DOHH2 (cell line): ENCODE measurements at regions not wholly inside any gene's neighbourhood (a gene's known extent, or its start where the extent isn't known, plus 50 kb on each side); places are given as distances from the start of the nearest gene placed in this dataset.

Experiments used
- H3F3A ChIP-seq: fragments of 200-600 bp; sonication (generic), shearing (Covaris generic); 2 replicates; pipeline ENCODE4 v1.6.0; 2016; ENCODE audit warnings: antibody characterized with exemption, mild to moderate bottlenecking; ENCODE audit not compliant: control insufficient read depth, insufficient read depth
- H3K27ac ChIP-seq: fragments of 200-600 bp; sonication (generic); 2 replicates; pipeline ENCODE4 v1.5.1; 2014; ENCODE audit warnings: low read depth, mild to moderate bottlenecking, low read length, moderate library complexity
- H3K27me3 ChIP-seq: fragments of 200-600 bp; sonication (generic); 2 replicates; pipeline ENCODE4 v1.6.1; 2014; ENCODE audit warnings: mild to moderate bottlenecking, low read length, mixed read lengths; ENCODE audit not compliant: control insufficient read depth
- H3K36me3 ChIP-seq: fragments of 200-600 bp; sonication (generic); 2 replicates; pipeline ENCODE4 v1.6.1; 2014; ENCODE audit warnings: mild to moderate bottlenecking, low read length, moderate library complexity, mixed read lengths; ENCODE audit not compliant: control insufficient read depth
- H3K4me1 ChIP-seq: fragments of 200-600 bp; sonication (generic); 2 replicates; pipeline ENCODE4 v1.6.1; 2014; ENCODE audit warnings: mild to moderate bottlenecking, low read length, mixed read lengths; ENCODE audit not compliant: control insufficient read depth
- H3K4me2 ChIP-seq: fragments of 200-600 bp; sonication (generic); 2 replicates; pipeline ENCODE4 v1.6.0; 2014; ENCODE audit warnings: mild to moderate bottlenecking, low read length, moderate library complexity
- H3K4me3 ChIP-seq: fragments of 200-600 bp; sonication (generic); 2 replicates; pipeline ENCODE4 v1.5.1; 2014; ENCODE audit warnings: mild to moderate bottlenecking, low read length, mixed read lengths
- H3K79me2 ChIP-seq: fragments of 200-600 bp; sonication (generic); 2 replicates; pipeline ENCODE4 v1.6.1; 2014; ENCODE audit warnings: mild to moderate bottlenecking, low read length, mixed read lengths; ENCODE audit not compliant: control insufficient read depth
- H3K9me2 ChIP-seq: fragments of 200-600 bp; sonication (generic); replicated peaks from 2 replicates; pipeline ENCODE4 v1.6.1; 2014; ENCODE audit warnings: mild to moderate bottlenecking, low read length, mixed read lengths; ENCODE audit not compliant: control insufficient read depth
- H3K9me3 ChIP-seq: fragments of 200-600 bp; sonication (generic); 2 replicates; pipeline ENCODE4 v1.6.1; 2014; ENCODE audit warnings: antibody characterized with exemption, low read length, mixed read lengths; ENCODE audit not compliant: control insufficient read depth, insufficient read depth
- H4K20me1 ChIP-seq: fragments of 200-600 bp; sonication (generic); 2 replicates; pipeline ENCODE4 v1.6.0; 2014; ENCODE audit warnings: low read depth, mild to moderate bottlenecking, antibody characterized with exemption, low read length, moderate library complexity; ENCODE audit not compliant: control insufficient read depth, insufficient read depth
- EZH2phosphoT487 ChIP-seq: fragments of 200-600 bp; sonication (generic); IDR thresholded peaks from 2 replicates; pipeline ENCODE4 v1.6.1; 2017; ENCODE audit warnings: borderline replicate concordance, mild to moderate bottlenecking, antibody characterized with exemption, low read length, moderate library complexity, mixed read lengths
- TF ChIP-seq, protein P1 (sequence below): fragments of 200-600 bp; sonication (generic); IDR thresholded peaks from one replicate; pipeline ENCODE4 v1.5.1; 2014; ENCODE audit warnings: antibody characterized with exemption, mild to moderate bottlenecking, low read depth, low read length; ENCODE audit not compliant: poor library complexity, severe bottlenecking

DNA sequence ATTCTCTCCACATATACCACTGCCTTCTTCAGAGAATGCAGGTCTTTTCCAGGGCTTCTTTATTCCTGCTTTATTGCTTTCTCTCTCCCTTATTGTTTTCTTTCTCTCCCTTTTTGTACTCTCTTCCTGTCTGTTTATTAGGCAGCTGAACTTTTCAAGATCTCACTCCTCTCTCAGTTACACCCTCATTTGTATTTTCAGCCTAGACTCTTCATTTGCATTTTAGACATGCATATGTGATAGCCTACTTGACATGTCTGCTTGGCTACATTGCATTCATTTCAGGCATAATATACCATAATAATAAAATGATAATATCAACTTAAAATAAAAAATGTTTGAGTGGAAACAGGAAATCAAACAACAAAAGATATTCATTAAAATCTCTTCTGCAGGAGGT lies 377.9 kb upstream of the TNC start:
- Histone ChIP-seq H4K20me1 (no peaks in the 10 kb centered on the region), H3F3A (no peaks in the 10 kb centered on the region), H3K9me2 (no peaks in the 10 kb centered on the region), H3K4me3 (no peak overlapping the region), H3K4me1 (no peaks in the 10 kb centered on the region), H3K27me3 (0 out of 2 replicates have a peak, but pooled peaks cover 2% of the 10 kb centered on the region), H3K27ac (no peak overlapping the region), H3K79me2 (no peaks in the 10 kb centered on the region), H3K4me2 (no peak overlapping the region), H3K36me3 (no peaks in the 10 kb centered on the region), H3K9me3 (no peaks in the 10 kb centered on the region)
- no peak for TF ChIP-seq EZH2phosphoT487
- TF ChIP-seq, protein P1, sequence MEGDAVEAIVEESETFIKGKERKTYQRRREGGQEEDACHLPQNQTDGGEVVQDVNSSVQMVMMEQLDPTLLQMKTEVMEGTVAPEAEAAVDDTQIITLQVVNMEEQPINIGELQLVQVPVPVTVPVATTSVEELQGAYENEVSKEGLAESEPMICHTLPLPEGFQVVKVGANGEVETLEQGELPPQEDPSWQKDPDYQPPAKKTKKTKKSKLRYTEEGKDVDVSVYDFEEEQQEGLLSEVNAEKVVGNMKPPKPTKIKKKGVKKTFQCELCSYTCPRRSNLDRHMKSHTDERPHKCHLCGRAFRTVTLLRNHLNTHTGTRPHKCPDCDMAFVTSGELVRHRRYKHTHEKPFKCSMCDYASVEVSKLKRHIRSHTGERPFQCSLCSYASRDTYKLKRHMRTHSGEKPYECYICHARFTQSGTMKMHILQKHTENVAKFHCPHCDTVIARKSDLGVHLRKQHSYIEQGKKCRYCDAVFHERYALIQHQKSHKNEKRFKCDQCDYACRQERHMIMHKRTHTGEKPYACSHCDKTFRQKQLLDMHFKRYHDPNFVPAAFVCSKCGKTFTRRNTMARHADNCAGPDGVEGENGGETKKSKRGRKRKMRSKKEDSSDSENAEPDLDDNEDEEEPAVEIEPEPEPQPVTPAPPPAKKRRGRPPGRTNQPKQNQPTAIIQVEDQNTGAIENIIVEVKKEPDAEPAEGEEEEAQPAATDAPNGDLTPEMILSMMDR: no peak

DNA sequence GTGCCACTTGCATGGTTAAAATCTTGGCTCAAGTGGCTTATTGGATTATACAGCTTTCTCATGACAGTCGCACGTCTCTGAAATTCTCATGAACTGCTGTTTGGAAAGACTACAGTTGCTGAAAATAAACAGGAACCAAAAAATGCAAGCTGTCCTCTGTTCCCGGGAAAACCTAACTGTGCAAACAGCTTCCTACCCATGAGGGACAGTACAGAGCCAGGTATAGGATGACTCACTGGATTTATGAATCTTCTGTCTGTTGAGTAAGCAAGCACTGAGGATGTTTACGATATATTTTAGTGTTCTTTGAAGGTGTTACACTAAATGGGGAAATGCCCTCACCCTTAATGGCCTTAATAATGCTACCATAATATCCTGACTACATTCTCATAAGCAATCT lies 380.3 kb upstream of the TNC start:
- Histone ChIP-seq H3K9me3 (no peaks in the 10 kb centered on the region), H3F3A (no peaks in the 10 kb centered on the region), H3K4me1 (no peaks in the 10 kb centered on the region), H4K20me1 (no peaks in the 10 kb centered on the region), H3K27ac (no peak overlapping the region), H3K4me2 (no peak overlapping the region), H3K4me3 (no peak overlapping the region), H3K36me3 (no peaks in the 10 kb centered on the region), H3K27me3 (0 out of 2 replicates have a peak, but pooled peaks cover 2% of the 10 kb centered on the region), H3K79me2 (no peaks in the 10 kb centered on the region), H3K9me2 (no peaks in the 10 kb centered on the region)
- TF ChIP-seq, protein P1: no peak
- TF ChIP-seq EZH2phosphoT487: no peak

DNA sequence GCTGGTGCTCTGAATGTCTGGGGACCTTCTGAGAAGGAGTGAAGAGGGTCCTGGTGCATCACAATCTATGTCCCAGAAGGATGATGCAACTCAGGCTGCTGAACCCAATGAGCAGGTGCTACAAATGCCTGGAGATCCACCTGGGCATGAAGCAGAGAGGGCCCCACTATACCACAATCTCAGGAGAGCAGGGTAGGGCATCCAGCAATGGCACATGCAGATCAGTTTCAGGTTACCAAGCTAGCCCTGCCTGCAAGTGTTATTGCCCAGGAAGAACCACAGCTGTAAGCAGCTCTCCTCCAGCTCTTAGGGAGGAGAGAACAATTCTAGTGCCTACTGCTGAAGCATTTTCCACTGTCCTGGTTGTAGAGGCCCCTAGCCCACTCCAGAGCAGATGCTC lies 389.2 kb upstream of the TNC start:
- H3K4me1 ChIP-seq: no peaks in the 10 kb centered on the region
- H3K36me3 ChIP-seq: no peaks in the 10 kb centered on the region
- H3K4me2 ChIP-seq: no peak overlapping the region
- H3K9me3 ChIP-seq: no peaks in the 10 kb centered on the region
- no peaks in the 10 kb centered on the region for H3K79me2 ChIP-seq
- H4K20me1 ChIP-seq: no peaks in the 10 kb centered on the region
- H3K27me3 ChIP-seq: no peaks in the 10 kb centered on the region
- no peaks in the 10 kb centered on the region for H3F3A ChIP-seq
- no peak for TF ChIP-seq EZH2phosphoT487
- TF ChIP-seq, protein P1: no peak
- no peak overlapping the region for H3K4me3 ChIP-seq
- no peaks in the 10 kb centered on the region for H3K9me2 ChIP-seq
- no peak overlapping the region for H3K27ac ChIP-seq

DNA sequence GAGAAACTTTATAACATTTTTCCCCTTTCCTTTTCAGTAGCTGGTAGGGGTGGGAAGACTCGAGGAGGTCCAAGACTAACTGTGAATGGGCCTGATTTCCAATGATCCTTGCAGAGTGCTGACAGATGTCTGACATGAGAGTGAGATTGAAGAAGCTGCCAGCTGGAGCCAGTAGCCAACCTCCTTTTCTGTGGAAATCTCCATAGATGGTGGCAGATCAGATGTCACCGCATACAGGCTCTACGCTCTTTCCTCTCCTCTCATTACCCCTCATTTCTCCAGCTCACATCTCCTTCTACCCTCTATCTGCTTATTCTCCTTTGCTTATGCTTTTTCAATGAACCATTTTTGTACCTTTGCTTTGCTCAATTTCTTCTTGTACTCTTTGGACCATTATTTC lies 395.2 kb upstream of the TNC start:
- H3K79me2 ChIP-seq: no peaks in the 10 kb centered on the region
- no peaks in the 10 kb centered on the region for H3K27me3 ChIP-seq
- H3K4me1 ChIP-seq: no peaks in the 10 kb centered on the region
- H3K36me3 ChIP-seq: no peaks in the 10 kb centered on the region
- H3K9me2 ChIP-seq: no peaks in the 10 kb centered on the region
- TF ChIP-seq, protein P1: no peak
- TF ChIP-seq EZH2phosphoT487: no peak
- H4K20me1 ChIP-seq: no peaks in the 10 kb centered on the region
- H3K27ac ChIP-seq: no peak overlapping the region
- H3K9me3 ChIP-seq: no peaks in the 10 kb centered on the region
- H3F3A ChIP-seq: no peaks in the 10 kb centered on the region
- H3K4me3 ChIP-seq: no peak overlapping the region
- H3K4me2 ChIP-seq: no peak overlapping the region
